Stimulated activated CD4-positive, alpha-beta T cell treated with anti-CD3 and anti-CD28 coated beads, TNF-alpha, amount 100 ng/mL, for 48 hours (primary cell): ENCODE measurements at regions not wholly inside any gene's neighbourhood (a gene's known extent, or its start where the extent isn't known, plus 50 kb on each side); places are given as distances from the start of the nearest gene placed in this dataset.

Experiments
- DNase-seq, 3 donors: peaks; one replicate each; pipeline ENCODE4 v3.0.0-alpha.2; 2020; ENCODE audit warnings: low read depth in 3 of 3

- DNase-seq, result no peak
These were observed 703.1 kb downstream of the ADGRL2 start for GRCh38 chr1:82503822-82504221.

- DNase-seq, result no peak
These were observed 698.3 kb downstream of the ADGRL2 start for GRCh38 chr1:82499022-82499421.

DNA sequence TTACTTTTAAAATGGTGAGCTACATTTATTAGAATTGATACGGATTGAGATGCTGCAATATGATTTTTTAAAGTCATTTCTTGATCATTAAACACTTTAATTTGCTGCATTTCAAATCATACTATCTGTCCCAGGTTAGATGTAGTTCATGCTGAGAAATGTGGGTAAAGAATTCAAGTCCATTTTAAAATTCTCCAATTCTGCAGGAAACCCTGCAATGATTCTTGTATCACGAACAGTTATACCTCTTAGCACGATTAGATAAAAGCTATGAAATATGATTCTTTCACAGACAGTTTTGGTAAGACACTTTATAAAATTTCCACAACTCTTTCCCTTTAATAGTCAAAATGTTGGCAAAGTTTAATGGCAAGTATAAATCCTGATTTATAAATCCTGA, 693.4 kb downstream of the ADGRL2 start:
- DNase-seq, result no peak

DNA sequence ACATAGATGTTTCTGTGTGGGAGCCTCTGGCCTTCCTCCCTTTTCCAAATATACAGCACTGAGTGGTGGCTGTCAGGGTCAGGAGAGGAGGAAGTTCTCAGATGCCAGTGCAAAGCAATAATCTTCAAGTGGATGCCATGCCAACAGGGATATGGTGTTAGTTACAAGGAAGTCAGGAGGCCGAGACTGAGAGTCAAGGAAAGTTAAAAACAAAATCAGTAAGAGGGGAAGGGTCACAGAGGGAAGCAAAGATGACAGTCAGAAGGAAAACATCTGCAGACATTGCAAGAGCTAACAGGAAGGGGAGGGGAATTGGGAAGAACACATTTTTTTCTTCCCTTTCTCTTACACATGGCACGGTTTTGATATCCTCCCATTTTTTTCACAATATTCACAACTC, 691.4 kb downstream of the ADGRL2 start:
- DNase-seq, result no peak

DNA sequence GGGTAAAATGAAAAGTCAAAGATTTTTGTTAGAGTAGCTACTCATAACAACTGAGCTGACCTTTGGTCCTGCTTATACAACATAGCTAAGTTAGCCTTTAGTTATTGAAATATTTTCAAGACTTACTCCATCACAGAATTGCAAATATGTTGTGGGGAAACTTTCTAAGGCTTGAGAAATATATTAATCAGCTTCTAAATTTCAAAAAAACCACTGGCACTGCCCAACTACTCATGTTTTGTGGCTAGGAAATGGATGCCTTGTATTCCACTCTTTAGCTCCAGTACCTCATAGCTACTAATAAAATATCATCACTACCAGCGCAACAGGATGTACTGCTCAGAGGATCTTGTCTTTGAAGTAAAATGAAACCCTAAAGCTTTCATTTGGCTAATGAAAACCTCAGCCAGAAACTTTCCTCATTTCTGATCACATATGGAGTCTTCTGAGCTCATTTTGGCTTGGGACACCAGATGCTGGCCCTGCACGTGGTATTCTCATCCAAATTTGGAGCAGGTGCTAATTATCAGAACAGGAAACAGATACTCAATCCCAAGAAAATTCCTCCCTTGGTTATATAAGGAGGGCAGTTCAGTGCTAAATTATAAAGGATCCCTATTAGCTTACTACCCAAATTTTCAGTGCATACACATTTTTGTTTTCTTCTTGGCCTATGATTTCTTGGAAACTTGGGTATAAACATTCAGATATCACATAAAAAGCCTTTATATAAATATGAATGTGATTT, 690.7 kb downstream of the ADGRL2 start:
- no peak for DNase-seq

- no peak for DNase-seq
These were observed 687.0 kb downstream of the ADGRL2 start for GRCh38 chr1:82487778-82488177.

DNA sequence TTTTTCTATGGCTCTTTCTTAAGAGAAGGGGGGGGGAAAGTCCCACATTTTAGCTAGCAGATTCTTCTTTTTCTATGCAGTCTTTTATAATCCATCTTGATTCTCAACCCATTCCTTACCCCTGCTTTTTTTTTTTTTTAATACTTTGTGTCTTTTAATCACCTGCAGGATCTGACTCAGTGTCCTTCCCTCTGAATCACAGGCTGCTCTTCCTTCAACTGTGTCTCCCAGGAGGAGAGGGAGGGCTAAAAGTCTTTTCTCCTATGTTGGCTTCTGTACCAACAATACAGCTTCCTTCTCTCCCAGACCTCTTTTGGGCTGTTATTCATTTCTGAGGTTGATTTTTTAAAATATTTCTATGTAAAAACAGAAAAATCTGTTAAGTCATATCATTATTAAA, 686.2 kb downstream of the ADGRL2 start:
- no peak for DNase-seq

- DNase-seq, result no peak
These were observed 685.7 kb downstream of the ADGRL2 start for GRCh38 chr1:82486468-82486867.

DNA sequence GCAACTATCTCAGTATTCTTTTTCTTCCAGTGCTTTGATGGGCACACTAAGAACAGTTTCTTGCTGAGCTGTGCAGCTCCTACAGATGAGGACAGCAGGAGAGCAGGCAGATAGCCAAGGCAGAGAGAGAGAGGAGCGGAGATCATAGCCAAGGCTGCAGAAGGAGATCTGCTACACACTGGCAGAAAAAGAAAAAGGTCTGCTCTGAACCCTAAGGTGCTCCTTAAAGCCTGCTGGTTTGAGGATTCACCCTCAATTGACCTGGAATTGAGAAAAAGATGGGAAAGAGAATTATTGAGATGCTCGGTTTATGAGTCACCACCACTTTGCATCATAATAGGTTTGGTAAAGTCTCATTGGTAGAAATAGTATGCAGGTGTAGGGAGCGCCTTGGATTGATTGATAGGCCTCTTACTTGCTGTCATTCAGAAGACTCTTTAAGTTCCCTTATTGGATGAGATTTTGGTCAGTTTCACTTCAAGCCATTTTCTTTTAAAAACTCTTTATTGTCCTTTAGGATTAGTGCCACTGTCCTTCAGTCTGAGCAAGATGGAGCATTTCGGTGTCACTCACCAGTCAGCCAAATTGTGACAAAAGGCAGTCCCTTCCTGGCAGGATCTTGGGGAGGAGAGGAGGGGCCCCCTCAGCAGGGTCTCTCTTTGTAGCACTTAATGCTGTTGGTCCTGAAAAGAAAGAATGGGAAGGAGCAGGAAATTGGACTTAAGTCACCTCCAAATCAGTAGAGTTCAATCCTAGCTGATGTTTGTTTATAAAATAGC, 685.0 kb downstream of the ADGRL2 start:
- no peak for DNase-seq

- no peak for DNase-seq
These were observed 682.4 kb downstream of the ADGRL2 start for GRCh38 chr1:82483146-82483545.

DNA sequence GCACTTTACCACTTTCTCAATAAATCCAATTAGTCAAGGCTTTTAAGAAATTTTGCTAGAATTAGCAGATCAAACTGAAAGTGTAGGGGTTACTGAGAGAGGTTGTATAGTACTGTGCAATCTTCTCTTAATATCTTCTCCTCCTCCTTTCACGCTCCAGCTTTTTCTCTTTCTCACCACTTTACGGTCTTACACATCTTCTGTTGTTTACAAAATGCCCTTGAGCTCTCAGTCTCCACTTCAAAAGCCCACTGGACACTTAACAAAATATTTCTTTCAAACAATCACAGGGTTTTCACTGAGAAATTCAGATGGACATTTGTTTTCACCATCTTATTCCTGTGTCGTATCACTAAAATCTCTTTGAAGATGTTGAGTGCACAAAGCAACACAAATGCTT, 678.2 kb downstream of the ADGRL2 start:
- no peak for DNase-seq

DNA sequence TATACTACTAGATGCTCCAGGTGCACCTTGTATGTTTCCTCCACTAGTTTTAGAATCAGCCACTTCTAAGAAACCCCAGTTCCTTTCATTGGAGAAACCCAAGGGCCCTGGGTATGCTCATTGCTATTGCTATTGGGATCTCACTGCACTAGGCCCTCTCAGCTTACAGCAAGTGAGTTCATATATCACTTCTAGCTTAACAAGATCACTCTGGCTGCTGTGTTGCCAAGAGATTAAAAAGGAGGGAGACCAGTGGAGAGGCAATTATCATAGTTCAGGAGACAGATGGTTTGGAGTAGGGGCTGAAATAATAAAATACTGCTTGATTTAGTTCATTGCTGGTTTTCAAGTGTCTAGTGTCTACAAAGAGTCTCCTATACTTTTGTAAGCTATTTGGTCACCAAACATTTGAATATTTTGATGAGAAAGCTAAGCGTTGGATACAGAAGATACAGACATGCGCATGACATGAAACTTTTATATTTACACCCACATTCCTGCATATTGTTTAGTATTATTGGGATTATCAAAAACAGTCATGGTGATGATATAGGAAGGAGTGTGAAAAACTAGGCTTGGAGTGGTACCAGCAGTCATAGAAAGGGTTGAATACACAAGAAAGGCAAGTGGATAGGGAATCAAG, 671.9 kb downstream of the ADGRL2 start:
- DNase-seq, result no peak

GRCh38 chr1:82466891-82467290, 666.2 kb downstream of the ADGRL2 start:
- DNase-seq, result no peak

- DNase-seq, result no peak
These were observed 665.7 kb downstream of the ADGRL2 start for GRCh38 chr1:82466416-82466815.

- DNase-seq, result no peak
These were observed 664.3 kb downstream of the ADGRL2 start for GRCh38 chr1:82465024-82465423.

- no peak for DNase-seq
These were observed 663.7 kb downstream of the ADGRL2 start for GRCh38 chr1:82464362-82465001.

DNA sequence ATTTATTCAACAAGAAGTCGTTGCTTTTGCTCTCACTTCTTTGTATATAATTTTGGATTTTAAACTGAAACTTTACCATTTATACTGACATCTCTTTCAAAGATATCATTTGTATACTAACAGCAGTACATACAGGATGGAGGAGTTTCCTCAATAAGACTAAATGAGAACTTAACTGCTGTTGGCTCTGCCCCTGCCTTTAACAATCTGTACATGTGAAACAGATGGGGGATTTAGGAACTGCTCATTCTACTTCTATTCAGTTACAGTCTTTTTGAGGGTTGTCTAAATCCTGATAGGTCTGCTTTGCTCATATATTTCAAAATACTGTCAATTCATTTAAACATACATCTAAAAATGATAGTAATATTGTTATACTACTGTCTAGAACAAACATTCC, 663.2 kb downstream of the ADGRL2 start:
- no peak for DNase-seq

GRCh38 chr1:82462366-82462765, 661.6 kb downstream of the ADGRL2 start:
- no peak for DNase-seq

DNA sequence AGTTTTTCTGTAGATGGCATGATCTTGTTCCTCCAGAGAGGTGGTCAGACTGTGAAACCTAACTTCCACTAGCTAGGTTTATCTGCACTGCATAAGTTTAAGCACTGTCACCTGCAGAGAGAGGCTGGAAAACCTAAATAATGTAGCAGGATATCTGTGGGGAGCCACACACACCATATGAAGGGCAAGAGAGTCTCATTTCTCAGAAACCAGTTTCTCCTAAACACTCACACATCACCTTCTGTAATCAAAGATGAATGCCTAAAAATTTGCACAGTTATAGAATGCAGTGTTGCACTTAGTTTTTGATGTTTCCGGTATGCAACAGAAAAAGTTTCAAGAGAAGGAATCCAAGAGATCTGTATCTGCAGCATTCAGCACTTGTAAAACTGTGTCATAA, 654.6 kb downstream of the ADGRL2 start:
- DNase-seq, result no peak

GRCh38 chr1:82454431-82454830, 653.7 kb downstream of the ADGRL2 start:
- DNase-seq, result no peak

DNA sequence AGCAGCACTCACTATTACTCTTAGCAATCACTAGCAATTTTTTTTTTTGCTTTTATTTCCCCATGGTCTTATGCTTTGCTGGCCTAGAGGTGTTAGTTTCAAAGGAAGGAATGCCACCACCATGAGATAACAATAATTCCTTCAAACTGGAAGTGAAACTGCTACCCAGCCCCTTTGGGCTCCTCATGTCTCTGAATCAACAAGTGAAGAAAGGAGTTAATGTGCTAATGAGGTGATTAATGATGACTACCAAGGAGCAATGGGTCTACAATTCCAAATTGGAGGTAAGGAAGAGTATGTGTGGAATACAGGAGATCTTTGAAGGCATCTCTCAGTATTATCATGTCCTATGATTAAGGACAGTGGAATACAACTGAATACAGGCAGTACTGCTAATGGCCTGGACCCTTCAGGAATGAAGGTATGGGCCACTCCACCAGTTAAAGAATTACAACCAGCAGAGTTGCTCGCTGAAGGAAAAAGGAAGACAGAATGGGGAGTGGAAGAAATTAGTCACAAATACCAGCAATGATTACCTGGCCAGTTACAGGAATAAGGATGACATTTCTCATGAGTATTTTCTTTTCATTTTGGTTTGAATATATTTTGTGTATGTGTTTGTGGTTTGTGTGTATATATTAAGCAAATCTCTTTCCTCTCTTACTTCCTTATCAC, 652.9 kb downstream of the ADGRL2 start:
- no peak for DNase-seq

DNA sequence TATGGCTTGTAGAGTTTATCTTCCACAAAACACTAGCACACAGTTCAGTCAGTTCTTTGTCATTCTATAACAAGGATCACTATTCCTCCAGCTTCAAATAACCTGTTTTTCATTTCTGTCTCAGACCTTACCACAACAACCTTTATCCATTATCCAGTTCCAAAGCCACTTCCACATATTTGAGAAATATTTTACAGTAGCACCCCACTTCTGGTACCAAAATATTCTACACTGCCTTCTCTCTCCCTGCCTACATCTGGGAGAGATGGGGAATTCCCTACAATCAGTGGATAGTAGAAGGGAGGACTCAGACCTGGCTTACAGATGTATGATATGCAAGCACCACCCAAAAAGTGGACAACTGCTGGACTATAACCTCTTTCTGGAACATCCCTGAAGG, 651.4 kb downstream of the ADGRL2 start:
- no peak for DNase-seq
